ENCODE measurements at regions not wholly inside any gene's neighbourhood (a gene's known extent, or its start where the extent isn't known, plus 50 kb on each side); places are given as distances from the start of the nearest gene placed in this dataset.

- no peak for DNase-seq (ENCODE audit: low read depth in 2 of 2)
These were observed 184.4 kb downstream of the SIPA1L2 start for GRCh38 chr1:232445361-232446106.

- no peak for DNase-seq (ENCODE audit: low read depth in 2 of 2)
These were observed 186.6 kb downstream of the SIPA1L2 start for GRCh38 chr1:232443372-232443771.

GRCh38 chr1:232441036-232441411 is 188.9 kb downstream of the SIPA1L2 start:
- DNase-seq (ENCODE audit: low read depth in 2 of 2): no peak

DNA sequence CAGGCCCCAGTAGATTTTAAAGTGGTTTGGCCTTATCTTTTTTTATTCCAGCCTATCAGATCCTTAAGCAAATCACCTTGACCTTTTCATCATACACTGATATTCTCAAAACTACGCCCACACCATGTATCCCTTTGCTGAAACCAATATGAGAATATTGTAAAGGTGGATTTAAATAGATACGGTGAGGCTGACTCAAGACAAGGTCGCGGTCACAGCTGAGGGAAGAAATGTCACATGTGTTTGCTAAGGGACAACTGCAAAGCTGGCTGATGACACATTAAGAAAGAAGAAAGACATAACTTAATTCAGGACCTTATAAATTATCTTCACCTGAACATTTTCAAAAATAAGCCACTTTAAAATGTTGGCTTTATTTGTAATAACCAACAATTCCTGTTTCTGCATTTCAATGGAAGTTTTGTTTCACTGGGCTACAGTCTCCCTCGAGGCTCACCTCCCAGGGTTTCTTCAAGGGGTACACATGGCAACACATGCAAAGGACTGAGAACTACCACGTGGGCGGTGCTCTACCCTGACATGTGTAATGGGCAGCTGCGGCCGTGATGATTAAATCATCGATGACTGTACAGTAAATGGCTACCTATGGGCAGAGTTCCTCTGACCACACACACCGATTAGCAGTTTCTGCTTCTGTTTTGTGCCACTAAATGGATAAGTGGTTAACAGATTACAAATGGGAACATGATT is 189.5 kb downstream of the SIPA1L2 start:
- DNase-seq (ENCODE audit: low read depth in 2 of 2): no peak

DNA sequence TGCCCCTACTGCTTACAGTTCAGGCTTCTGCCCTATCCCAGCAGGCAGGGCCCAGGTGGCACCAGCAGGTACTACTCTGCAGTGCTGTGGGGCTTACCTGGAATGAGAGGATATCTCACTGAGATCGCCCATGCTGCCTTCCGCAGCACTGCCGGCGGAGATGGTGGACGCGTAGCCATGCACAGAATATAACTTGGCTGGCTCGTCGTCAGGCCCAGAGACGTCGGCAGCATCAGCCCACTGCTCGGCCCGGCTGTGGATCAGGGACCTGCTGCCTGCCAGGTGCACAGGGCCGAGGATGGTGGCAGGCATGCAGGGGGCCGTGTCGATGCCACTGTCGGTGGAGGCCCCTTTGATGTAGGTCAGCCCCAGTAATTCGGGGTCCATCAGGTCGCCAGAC is 190.9 kb downstream of the SIPA1L2 start:
- DNase-seq (ENCODE audit: low read depth in 2 of 2): no peak

- DNase-seq (ENCODE audit: low read depth in 2 of 2): no peak
These were observed 191.5 kb downstream of the SIPA1L2 start for GRCh38 chr1:232438476-232438875.

- DNase-seq (ENCODE audit: low read depth in 2 of 2): no peak
These were observed 192.4 kb downstream of the SIPA1L2 start for GRCh38 chr1:232437510-232437909.

DNA sequence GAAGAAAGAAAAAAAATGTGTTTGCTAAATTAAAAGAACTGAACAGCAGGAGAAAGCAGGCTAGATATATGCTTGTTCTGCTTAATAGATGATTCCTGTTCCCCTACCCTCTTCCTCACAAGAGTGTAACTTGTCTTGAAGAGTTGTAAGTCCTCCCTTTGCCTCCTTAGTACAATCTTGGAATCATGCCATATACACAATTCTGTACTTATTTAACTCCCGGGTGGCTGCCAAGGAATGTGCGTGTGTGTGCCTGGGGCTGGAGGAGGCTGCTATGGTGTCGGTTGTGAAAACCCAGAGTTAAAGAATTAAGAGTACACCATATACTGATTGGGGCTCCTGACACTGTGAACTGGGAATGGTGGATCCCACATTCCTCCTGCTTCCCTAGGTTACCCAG is 194.2 kb downstream of the SIPA1L2 start:
- DNase-seq (ENCODE audit: low read depth in 2 of 2): no peak

GRCh38 chr1:232432313-232432712 is 197.6 kb downstream of the SIPA1L2 start:
- no peak for DNase-seq (ENCODE audit: low read depth in 2 of 2)

DNA sequence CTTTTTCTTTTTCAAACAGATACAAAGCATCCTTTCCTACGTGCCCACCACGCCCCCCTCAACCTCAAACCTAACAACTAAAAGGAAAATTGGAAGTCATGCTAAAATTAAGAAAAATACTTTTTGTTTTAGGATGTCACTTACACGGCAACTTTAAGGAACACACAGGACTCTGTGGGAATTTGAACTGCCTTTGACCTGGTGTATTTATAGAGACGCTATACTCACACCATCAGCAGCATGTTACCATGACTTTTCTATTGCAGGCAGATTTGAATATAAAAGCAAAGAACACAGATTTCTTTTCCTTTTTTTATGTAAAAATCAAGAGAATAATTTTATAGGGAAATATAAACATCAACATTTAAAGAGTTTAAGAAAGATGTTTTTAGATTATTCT is 198.2 kb downstream of the SIPA1L2 start:
- DNase-seq (ENCODE audit: low read depth in 2 of 2): no peak

DNA sequence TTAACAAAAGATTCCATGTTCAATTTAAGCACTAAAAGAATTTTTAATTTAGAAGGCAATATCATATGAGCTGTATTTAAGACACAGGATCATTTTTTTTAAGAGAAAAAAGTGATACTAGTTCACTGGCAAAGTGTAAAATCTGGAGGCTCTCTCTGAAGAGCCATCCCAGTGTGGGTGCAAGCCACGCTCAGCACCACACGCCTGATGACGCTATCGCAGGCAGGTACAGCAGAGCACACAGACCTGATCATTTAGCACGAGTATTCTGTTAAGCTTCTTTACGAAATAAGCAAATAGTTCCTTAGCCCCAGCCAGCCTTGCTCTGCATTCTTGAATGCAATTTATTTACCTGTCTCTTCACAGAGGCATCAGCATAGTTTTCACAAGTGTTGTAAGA is 198.6 kb downstream of the SIPA1L2 start:
- DNase-seq (ENCODE audit: low read depth in 2 of 2): no peak

- no peak for DNase-seq (ENCODE audit: low read depth in 2 of 2)
These were observed 199.5 kb downstream of the SIPA1L2 start for GRCh38 chr1:232430467-232430866.

DNA sequence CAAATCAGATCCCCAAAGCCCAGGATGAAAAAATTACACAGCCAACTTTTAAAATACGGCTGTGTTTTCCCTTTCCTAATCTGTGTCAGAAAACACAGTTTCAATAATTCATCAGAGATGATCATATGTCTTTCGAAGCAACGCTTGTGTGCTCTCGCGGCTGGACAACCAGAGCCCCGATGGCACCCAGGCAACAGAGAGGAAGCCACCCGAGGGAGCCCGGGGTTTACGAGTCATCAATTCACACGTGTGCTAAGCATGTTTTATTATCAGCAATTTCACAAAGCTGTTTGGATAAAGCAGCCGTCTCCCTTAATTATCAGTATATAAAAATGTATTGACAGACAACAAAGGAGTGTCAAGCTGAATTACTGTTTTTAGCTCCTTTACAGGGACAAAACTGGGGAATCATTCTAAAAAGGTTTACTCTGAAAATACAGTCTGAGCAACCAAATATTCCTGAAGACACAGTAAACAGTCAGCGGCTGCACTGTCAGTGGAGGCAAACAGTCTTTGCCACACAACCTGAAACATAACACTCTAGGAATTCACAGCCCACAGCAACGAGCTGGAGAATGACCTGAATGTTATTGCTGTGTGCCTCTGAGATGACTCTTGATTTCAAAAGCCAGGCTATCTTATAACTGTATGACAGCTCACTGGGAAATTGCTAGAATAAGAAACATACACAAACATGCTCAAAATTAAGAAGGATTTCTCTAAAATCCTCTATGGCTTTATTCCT is 201.0 kb downstream of the SIPA1L2 start:
- DNase-seq (ENCODE audit: low read depth in 2 of 2): no peak

- no peak for DNase-seq (ENCODE audit: low read depth in 2 of 2)
These were observed 201.8 kb downstream of the SIPA1L2 start for GRCh38 chr1:232428036-232428645.

DNA sequence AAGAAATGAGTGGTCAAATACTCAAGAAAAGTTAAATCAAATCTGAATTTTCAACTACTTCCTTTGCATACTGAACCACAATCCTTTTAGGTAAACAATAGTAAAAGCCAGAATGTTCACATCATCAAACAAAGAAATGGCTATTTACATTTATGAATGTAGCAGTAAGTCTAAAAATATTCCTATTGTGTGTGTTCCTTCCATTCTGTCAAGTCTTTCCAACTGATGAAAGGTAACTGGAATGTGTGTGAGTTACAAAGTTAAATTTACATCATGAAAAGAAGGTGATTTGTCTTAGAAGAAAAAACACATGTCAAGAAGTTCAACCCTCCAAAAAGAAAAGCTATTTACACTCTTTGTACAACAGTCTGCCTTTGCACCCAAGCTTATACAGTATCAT is 203.1 kb downstream of the SIPA1L2 start:
- DNase-seq (ENCODE audit: low read depth in 2 of 2): no peak

- DNase-seq (ENCODE audit: low read depth in 2 of 2): no peak
These were observed 204.5 kb downstream of the SIPA1L2 start for GRCh38 chr1:232425421-232425820.

GRCh38 chr1:232423591-232423990 is 206.3 kb downstream of the SIPA1L2 start:
- DNase-seq (ENCODE audit: low read depth in 2 of 2): no peak

- no peak for DNase-seq (ENCODE audit: low read depth in 2 of 2)
These were observed 207.0 kb downstream of the SIPA1L2 start for GRCh38 chr1:232422898-232423297.

GRCh38 chr1:232422098-232422497 is 207.8 kb downstream of the SIPA1L2 start:
- DNase-seq (ENCODE audit: low read depth in 2 of 2): no peak

GRCh38 chr1:232421143-232421796 is 208.7 kb downstream of the SIPA1L2 start:
- DNase-seq (ENCODE audit: low read depth in 2 of 2): no peak

- no peak for DNase-seq (ENCODE audit: low read depth in 2 of 2)
These were observed 212.2 kb downstream of the SIPA1L2 start for GRCh38 chr1:232417636-232418248.
